ENCODE measurements at regions not wholly inside any gene's neighbourhood (a gene's known extent, or its start where the extent isn't known, plus 50 kb on each side); places are given as distances from the start of the nearest gene placed in this dataset.

DNA sequence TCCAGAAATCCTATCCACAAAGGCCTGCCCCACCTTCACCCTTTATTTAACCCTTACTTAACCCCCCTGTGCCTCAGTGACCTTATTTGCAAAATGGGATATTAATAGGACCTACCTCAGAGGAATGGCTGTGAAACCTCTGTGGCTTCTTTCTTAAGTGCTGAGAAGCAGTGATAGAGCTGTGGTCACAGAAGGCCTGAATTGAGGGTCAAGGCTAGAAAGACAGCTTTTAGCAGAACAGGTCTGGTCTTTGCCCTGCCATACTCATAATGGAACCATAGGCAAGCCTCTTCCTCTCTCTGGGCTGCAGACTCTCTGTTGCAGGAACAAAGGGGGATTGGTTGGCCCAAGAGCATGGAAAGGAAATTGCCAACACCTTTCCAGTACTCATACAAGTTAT is 63.5 kb upstream of the MAMLD1 start:
- no peaks in the 10 kb centered on the region for H3K9me3 ChIP-seq
- H3K27ac ChIP-seq = no peak overlapping the region
- H3K4me1 ChIP-seq = no peaks in the 10 kb centered on the region
- H3K36me3 ChIP-seq = no peaks in the 10 kb centered on the region
- no peak overlapping the region for H3K4me3 ChIP-seq
- TF ChIP-seq, protein P1, sequence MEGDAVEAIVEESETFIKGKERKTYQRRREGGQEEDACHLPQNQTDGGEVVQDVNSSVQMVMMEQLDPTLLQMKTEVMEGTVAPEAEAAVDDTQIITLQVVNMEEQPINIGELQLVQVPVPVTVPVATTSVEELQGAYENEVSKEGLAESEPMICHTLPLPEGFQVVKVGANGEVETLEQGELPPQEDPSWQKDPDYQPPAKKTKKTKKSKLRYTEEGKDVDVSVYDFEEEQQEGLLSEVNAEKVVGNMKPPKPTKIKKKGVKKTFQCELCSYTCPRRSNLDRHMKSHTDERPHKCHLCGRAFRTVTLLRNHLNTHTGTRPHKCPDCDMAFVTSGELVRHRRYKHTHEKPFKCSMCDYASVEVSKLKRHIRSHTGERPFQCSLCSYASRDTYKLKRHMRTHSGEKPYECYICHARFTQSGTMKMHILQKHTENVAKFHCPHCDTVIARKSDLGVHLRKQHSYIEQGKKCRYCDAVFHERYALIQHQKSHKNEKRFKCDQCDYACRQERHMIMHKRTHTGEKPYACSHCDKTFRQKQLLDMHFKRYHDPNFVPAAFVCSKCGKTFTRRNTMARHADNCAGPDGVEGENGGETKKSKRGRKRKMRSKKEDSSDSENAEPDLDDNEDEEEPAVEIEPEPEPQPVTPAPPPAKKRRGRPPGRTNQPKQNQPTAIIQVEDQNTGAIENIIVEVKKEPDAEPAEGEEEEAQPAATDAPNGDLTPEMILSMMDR (IDR thresholded peaks at IDR 0.05) = no peak
- no peaks in the 10 kb centered on the region for H3K27me3 ChIP-seq
- peak; percentile 21 for DNase-seq (ENCODE audit: low spot score)

DNA sequence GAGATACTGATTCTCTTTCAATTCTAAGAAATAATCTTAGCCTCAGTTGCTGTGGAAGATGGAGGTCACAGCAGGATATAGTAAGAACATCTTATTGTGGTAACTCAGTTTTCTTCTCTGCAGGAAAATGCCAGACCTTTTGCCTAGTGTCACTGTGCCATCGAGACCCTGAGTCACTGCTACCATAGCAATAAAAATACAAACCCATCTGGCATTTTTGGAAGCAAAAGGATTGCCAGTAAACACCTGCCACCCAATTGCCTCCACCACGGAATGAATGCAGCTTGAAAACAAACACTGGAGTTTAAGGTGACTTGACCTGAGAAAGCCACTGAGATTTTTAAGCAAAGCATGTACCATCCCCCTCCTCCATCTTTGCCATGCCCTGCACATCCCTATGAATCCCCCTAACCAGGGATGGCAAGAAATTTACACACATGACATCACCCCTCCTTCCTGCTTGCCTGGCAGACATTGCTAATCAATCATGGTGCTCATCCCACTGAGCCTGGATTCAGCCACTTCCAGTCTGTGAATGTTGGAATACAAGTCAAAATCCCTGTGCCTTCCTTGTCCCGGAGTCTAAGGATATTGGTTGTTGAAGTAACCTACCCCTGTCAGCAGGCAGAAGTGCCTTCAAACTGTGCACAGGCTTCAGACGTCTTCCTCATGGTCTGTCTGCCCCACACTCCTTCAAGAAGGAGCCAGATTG is 59.6 kb upstream of the MAMLD1 start:
- TF ChIP-seq, protein P1 (IDR thresholded peaks at IDR 0.05) = no peak
- Histone ChIP-seq H3K4me1 (no peaks in the 10 kb centered on the region), H3K27ac (no peak overlapping the region), H3K9me3 (no peaks in the 10 kb centered on the region), H3K36me3 (no peaks in the 10 kb centered on the region), H3K27me3 (no peaks in the 10 kb centered on the region), H3K4me3 (no peak overlapping the region)
- DNase-seq (ENCODE audit: low spot score) = peak; percentile 49

DNA sequence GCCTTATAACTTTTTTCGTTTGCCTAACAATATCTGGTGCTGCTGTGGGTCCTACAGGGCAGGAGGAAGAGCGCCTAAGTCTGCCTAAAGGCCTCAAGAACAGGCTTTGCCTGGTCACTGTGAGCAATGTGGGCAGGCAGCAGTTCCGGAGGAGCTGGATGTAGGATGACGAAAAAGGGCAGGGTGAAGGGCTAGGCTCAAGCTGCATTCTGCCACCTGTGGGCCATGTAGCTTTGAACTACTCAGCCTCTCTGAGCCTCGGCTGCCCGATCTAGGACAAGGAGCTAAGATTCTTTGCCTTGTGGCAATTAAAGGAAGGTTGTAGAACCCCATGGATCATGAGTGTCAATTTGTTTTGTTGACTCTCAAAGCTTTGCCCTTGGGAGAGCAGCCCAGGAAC is 57.1 kb upstream of the MAMLD1 start:
- no peaks in the 10 kb centered on the region for H3K4me1 ChIP-seq
- DNase-seq (ENCODE audit: low spot score) = peak; percentile 43
- no peak overlapping the region for H3K4me3 ChIP-seq
- no peaks in the 10 kb centered on the region for H3K27me3 ChIP-seq
- no peak overlapping the region for H3K27ac ChIP-seq
- no peaks in the 10 kb centered on the region for H3K9me3 ChIP-seq
- TF ChIP-seq, protein P1 (IDR thresholded peaks at IDR 0.05) = no peak
- H3K36me3 ChIP-seq = no peaks in the 10 kb centered on the region

DNA sequence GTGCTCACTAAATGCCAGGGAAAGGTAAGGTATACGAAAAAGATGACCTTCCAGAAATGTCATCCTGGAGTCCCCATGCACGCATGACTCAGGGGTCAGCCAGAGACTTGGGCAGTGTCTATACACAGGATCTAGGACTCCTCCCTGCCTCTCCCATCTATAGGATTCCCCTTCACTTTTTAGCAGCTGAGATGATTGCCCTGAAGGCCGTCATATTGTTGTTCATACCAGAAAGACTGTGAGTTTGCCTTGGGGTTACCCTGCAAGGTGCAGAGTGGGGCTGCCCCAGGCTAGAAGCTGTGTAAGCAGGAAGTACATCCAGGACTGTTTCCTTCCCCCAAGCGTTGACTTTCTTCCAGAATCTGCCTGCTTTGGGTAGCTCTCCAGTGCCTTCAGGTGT is 55.1 kb upstream of the MAMLD1 start:
- no peaks in the 10 kb centered on the region for H3K36me3 ChIP-seq
- TF ChIP-seq, protein P1 (IDR thresholded peaks at IDR 0.05) = no peak

DNA sequence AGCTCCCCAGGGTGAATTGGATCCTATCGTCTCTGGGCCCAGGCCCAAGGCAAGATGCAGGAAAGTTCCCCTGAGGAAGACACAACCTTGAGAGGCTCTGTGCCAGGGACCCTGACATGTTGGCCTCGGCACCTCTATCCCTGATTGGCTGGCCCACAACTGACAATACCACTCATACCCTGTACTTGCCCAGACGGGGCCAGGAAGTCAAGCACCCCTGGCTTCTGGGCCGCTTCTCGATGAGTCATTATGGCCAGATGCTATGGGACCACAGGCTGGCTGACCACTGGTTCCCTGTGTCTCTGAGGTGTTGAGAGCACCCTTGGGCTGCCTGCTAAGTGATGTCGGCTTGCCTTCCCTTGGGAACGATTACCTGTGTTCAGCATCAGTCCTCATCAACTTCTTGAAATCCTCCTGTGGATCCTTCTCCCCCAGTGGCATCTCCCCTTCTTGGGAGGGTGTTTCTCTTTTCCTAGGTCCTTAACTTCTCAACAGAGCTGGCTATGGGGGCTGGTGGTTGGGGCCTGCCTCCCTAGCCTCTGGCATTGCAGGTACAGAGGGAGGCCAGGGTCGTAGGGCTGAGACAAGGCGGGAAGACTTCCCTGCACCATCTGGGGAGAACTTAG is 54.5 kb upstream of the MAMLD1 start:
- TF ChIP-seq, protein P1 (IDR thresholded peaks at IDR 0.05) = no peak
- H3K27me3 ChIP-seq = no peaks in the 10 kb centered on the region
- H3K36me3 ChIP-seq = no peaks in the 10 kb centered on the region
- peak; percentile 50 for DNase-seq (ENCODE audit: low spot score)
- H3K4me1 ChIP-seq = no peaks in the 10 kb centered on the region
- H3K9me3 ChIP-seq = no peaks in the 10 kb centered on the region
- H3K27ac ChIP-seq = no peak overlapping the region
- no peak overlapping the region for H3K4me3 ChIP-seq

More for the DNA sequence above, 55.1 kb upstream of the MAMLD1 start:
- DNase-seq (ENCODE audit: low spot score) = peak; percentile 23
- no peak overlapping the region for H3K27ac ChIP-seq
- no peaks in the 10 kb centered on the region for H3K27me3 ChIP-seq
- H3K4me3 ChIP-seq = no peak overlapping the region
- H3K9me3 ChIP-seq = no peaks in the 10 kb centered on the region
- H3K4me1 ChIP-seq = no peaks in the 10 kb centered on the region
